ENCODE measurements at regions not wholly inside any gene's neighbourhood (a gene's known extent, or its start where the extent isn't known, plus 50 kb on each side); places are given as distances from the start of the nearest gene placed in this dataset.

DNA sequence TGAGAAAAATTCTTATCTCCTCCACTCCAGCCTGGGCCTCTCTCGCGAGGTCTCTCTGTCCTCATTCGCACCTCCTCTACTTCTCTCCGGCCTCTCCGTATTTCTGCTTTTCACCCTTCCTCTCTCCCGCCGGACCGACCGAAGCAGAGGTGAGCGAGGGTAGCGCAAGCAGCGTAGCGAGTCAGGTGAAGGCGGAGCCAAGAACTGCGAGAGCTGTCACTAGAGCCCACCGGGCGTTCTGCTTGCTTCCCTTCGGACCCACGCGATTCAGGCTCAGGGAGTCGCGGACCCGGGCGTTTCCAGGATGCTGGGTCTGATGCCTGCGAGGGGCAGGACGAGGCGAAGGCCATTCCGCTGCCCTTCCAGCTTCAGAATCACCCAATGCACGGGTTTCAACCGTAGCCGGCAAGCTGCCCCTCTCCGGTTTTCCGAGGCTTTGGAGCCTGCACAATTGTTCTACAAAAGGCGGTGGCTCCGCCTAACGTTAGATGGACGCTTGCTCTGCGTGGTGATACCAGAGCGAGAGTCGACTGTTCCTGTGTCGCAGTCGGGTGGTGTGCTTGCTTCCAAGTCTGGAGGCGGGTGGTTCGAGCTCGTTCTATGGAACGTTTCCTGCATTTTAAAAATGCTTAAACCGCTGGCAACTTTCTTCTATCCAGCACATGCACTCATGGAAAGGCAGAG, 310.2 kb downstream of the FAM72C start:
- TF ChIP-seq POLR2A (IDR thresholded peaks at IDR 0.05): no peak
- TF ChIP-seq, protein P1, sequence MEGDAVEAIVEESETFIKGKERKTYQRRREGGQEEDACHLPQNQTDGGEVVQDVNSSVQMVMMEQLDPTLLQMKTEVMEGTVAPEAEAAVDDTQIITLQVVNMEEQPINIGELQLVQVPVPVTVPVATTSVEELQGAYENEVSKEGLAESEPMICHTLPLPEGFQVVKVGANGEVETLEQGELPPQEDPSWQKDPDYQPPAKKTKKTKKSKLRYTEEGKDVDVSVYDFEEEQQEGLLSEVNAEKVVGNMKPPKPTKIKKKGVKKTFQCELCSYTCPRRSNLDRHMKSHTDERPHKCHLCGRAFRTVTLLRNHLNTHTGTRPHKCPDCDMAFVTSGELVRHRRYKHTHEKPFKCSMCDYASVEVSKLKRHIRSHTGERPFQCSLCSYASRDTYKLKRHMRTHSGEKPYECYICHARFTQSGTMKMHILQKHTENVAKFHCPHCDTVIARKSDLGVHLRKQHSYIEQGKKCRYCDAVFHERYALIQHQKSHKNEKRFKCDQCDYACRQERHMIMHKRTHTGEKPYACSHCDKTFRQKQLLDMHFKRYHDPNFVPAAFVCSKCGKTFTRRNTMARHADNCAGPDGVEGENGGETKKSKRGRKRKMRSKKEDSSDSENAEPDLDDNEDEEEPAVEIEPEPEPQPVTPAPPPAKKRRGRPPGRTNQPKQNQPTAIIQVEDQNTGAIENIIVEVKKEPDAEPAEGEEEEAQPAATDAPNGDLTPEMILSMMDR (IDR thresholded peaks at IDR 0.05): no peak
